ENCODE measurements at regions not wholly inside any gene's neighbourhood (a gene's known extent, or its start where the extent isn't known, plus 50 kb on each side); places are given as distances from the start of the nearest gene placed in this dataset.
A peak's percentile ranks its signal among the peaks of the same experiment; 100 is the strongest.

DNA sequence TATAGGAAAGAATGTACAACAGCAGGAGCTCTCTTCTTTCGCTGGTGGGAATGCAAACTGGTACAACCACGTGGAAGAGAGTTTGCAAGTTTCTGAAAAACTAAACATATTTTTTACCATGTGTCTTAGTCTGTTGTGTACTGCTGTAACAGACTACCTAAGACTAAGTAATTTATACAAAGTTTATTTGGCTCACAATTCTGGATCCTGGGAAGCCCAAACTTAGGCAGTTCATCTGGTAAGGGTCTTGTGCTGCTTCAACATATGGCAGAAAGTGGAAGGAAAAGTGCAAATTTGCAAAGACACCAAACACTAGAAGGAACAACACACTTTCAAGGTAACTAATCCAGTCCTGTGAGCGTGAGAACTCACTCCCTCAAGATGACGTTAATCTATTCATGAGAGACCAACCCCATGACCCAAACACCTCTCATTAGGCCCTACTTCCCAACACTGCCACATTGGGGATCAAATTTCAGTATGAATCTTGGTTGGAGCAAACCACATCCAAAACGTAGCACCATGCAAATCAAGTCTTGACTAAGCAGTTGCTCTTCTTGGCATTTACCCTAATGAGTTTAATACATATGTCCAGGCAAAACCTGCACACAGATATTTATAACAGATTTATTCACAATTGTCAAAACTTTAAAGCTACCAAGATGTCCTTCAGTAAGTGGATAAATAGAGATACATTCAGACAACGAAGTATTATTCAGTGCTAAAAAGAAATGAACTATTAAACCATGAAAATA is 481.9 kb upstream of the FOXG1 start:
- H3K27me3 Mint-ChIP-seq (ENCODE audit: insufficient read depth, unreplicated experiment), result no peaks in the 10 kb centered on the region
- intact Hi-C loops (cut with micrococcal nuclease; ENCODE audit: unreplicated experiment), result no loop called here
- ChIA-PET CTCF (no interaction called here), POLR2A (no interaction called here)
- TF ChIP-seq, protein P1, sequence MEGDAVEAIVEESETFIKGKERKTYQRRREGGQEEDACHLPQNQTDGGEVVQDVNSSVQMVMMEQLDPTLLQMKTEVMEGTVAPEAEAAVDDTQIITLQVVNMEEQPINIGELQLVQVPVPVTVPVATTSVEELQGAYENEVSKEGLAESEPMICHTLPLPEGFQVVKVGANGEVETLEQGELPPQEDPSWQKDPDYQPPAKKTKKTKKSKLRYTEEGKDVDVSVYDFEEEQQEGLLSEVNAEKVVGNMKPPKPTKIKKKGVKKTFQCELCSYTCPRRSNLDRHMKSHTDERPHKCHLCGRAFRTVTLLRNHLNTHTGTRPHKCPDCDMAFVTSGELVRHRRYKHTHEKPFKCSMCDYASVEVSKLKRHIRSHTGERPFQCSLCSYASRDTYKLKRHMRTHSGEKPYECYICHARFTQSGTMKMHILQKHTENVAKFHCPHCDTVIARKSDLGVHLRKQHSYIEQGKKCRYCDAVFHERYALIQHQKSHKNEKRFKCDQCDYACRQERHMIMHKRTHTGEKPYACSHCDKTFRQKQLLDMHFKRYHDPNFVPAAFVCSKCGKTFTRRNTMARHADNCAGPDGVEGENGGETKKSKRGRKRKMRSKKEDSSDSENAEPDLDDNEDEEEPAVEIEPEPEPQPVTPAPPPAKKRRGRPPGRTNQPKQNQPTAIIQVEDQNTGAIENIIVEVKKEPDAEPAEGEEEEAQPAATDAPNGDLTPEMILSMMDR (IDR thresholded peaks at IDR 0.05; ENCODE audit: insufficient read depth in 1 of 2, low read depth in 1 of 2, low read length in 1 of 2, severe bottlenecking in 1 of 2, unreplicated experiment in 1 of 2), result no peak
- H3K36me3 Mint-ChIP-seq (ENCODE audit: insufficient read depth, unreplicated experiment), result no peaks in the 10 kb centered on the region
- no TSS peak for BruUV-seq (replicated peaks)
- no peaks in the 10 kb centered on the region for H3K27me3 ChIP-seq (replicated peaks; ENCODE audit: control insufficient read depth, insufficient read depth, low read length)
- H3K9me3 ChIP-seq, result no peaks in the 10 kb centered on the region
- H3K4me1 ChIP-seq, result no peaks in the 10 kb centered on the region
- no peak for DNase-seq
- no peak overlapping the region for H3K4me3 Mint-ChIP-seq (ENCODE audit: unreplicated experiment)
- H3K27ac Mint-ChIP-seq (ENCODE audit: unreplicated experiment), result no peak overlapping the region
- H3K36me3 ChIP-seq (ENCODE audit: control insufficient read depth, insufficient read depth, low read length), result no peaks in the 10 kb centered on the region
- no peaks in the 10 kb centered on the region for H3K9me3 Mint-ChIP-seq (ENCODE audit: unreplicated experiment)
- H3K4me3 ChIP-seq (ENCODE audit: low read depth, low read length), result no peak overlapping the region
- no peaks in the 10 kb centered on the region for H3K4me1 Mint-ChIP-seq (ENCODE audit: low read depth, unreplicated experiment)

DNA sequence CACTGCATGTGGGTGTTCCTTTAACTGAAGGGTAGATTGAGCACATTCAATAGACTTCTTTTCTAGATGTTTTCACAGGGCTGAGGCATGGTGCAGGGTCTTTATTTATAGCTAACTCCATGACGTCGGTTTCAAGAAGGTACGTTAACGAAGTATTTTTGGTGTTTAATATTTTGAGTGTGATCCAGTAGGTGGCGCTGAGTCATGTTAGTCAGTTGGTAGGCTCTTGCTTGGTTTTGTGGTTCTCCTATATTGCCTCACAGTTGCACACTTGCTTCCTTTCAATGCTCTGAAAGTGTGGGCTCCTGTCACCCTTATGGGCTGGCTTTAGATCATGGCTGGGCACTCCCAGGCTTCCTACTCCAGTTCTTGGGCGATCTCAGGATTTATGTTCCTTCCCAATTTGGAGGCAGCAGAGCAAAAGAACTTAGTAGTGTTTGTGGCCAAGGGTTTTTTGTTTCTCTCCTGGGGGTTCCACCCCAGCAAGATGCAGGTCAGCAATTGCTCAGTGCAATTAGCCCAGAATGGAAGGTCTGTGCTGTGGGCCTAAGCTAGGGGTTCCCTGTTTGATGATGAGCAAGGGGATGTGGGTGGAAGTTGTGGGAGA is 471.6 kb upstream of the FOXG1 start:
- no peaks in the 10 kb centered on the region for H3K27me3 Mint-ChIP-seq (ENCODE audit: insufficient read depth, unreplicated experiment)
- ChIA-PET POLR2A (no interaction called here), CTCF (no interaction called here)
- peaks cover 5% of the 10 kb centered on the region for H3K36me3 Mint-ChIP-seq (ENCODE audit: insufficient read depth, unreplicated experiment)
- Histone ChIP-seq H3K9me3 (no peaks in the 10 kb centered on the region), H3K27me3 (replicated peaks; ENCODE audit: control insufficient read depth, insufficient read depth, low read length) (no peaks in the 10 kb centered on the region), H3K4me1 (no peaks in the 10 kb centered on the region), H3K36me3 (ENCODE audit: control insufficient read depth, insufficient read depth, low read length) (no peaks in the 10 kb centered on the region), H3K4me3 (ENCODE audit: low read depth, low read length) (no peak overlapping the region)
- intact Hi-C loops (cut with micrococcal nuclease; ENCODE audit: unreplicated experiment), result loop anchor here (1.0 kb wide), 1 partner anchor 314 kb away; no protein-coding TSS in a partner anchor
- no TSS peak for BruUV-seq (replicated peaks)
- TF ChIP-seq, protein P1 (IDR thresholded peaks at IDR 0.05; ENCODE audit: insufficient read depth in 1 of 2, low read depth in 1 of 2, low read length in 1 of 2, severe bottlenecking in 1 of 2, unreplicated experiment in 1 of 2), result peak; percentile 27 to 40
- peak in 1 of 2 experiments; percentile 17 for DNase-seq
- H3K4me1 Mint-ChIP-seq (ENCODE audit: low read depth, unreplicated experiment), result no peaks in the 10 kb centered on the region
- peaks cover 23% of the 10 kb centered on the region for H3K9me3 Mint-ChIP-seq (ENCODE audit: unreplicated experiment)
- H3K27ac Mint-ChIP-seq (ENCODE audit: unreplicated experiment), result no peak overlapping the region
- no peak overlapping the region for H3K4me3 Mint-ChIP-seq (ENCODE audit: unreplicated experiment)

DNA sequence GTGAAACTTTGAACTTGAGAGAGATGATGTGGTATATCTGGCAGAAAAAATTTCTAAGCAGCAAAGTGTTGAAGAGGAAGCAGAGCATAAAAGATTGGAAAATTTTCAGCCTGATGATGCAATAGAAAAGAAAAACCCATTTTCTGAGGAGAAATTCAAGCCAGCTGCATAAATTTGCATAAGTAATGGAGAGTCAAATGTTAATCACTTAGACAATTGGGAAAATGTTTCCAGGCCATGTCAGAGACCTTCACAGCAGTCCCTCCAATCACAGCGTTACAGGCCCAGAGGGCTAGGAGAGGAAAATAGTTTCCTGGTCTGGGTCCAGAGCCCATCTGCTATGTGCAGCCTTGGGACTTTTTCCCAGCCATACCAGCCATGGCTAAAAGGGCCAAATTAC is 469.0 kb upstream of the FOXG1 start:
- intact Hi-C loops (cut with micrococcal nuclease; ENCODE audit: unreplicated experiment), result no loop called here
- Mint-ChIP-seq H3K4me1 (ENCODE audit: low read depth, unreplicated experiment) (no peaks in the 10 kb centered on the region), H3K27me3 (ENCODE audit: insufficient read depth, unreplicated experiment) (no peaks in the 10 kb centered on the region), H3K27ac (ENCODE audit: unreplicated experiment) (no peak overlapping the region), H3K36me3 (ENCODE audit: insufficient read depth, unreplicated experiment) (peaks cover 5% of the 10 kb centered on the region), H3K4me3 (ENCODE audit: unreplicated experiment) (no peak overlapping the region), H3K9me3 (ENCODE audit: unreplicated experiment) (peaks cover 14% of the 10 kb centered on the region)
- no peak overlapping the region for H3K4me3 ChIP-seq (ENCODE audit: low read depth, low read length)
- CTCF ChIA-PET, result no interaction called here
- no peak for DNase-seq
- TF ChIP-seq, protein P1 (IDR thresholded peaks at IDR 0.05; ENCODE audit: insufficient read depth in 1 of 2, low read depth in 1 of 2, low read length in 1 of 2, severe bottlenecking in 1 of 2, unreplicated experiment in 1 of 2), result no peak
- no peaks in the 10 kb centered on the region for H3K36me3 ChIP-seq (ENCODE audit: control insufficient read depth, insufficient read depth, low read length)
- no peaks in the 10 kb centered on the region for H3K27me3 ChIP-seq (replicated peaks; ENCODE audit: control insufficient read depth, insufficient read depth, low read length)
- no peaks in the 10 kb centered on the region for H3K4me1 ChIP-seq
- BruUV-seq (replicated peaks), result no TSS peak
- H3K9me3 ChIP-seq, result no peaks in the 10 kb centered on the region
- POLR2A ChIA-PET, result no interaction called here

Measured in Caco-2 (cell line).